Retinal pigment epithelial cell (primary cell): ENCODE measurements at regions not wholly inside any gene's neighbourhood (a gene's known extent, or its start where the extent isn't known, plus 50 kb on each side); places are given as distances from the start of the nearest gene placed in this dataset.

ENCODE experiments used
- DNase-seq: peaks from one replicate; pipeline ENCODE4 v3.0.0-alpha.2; 2010; ENCODE audit warnings: low read depth
- H3K4me3 ChIP-seq: 2 replicates; pipeline ENCODE4 v1.5.1; 2011; ENCODE audit warnings: mild to moderate bottlenecking, low read length, control low read depth, moderate library complexity
- CTCF ChIP-seq: conservative IDR thresholded peaks from 2 replicates; pipeline ENCODE4 v1.5.1; 2011; ENCODE audit warnings: low read depth, low read length, control low read depth, inconsistent platforms

GRCh38 chr18:78861116-78861515 lies 118.5 kb upstream of the SALL3 start:
- TF ChIP-seq CTCF, result no peak
- no peak overlapping the region for H3K4me3 ChIP-seq
- no peak for DNase-seq

GRCh38 chr18:78861706-78862105 lies 117.9 kb upstream of the SALL3 start:
- TF ChIP-seq CTCF, result no peak
- no peak overlapping the region for H3K4me3 ChIP-seq
- no peak for DNase-seq

- DNase-seq, result no peak
- TF ChIP-seq CTCF, result no peak
These were observed 117.2 kb upstream of the SALL3 start for GRCh38 chr18:78862395-78862794.

GRCh38 chr18:78865056-78865598 lies 114.5 kb upstream of the SALL3 start:
- TF ChIP-seq CTCF, result no peak
- no peak for DNase-seq
- H3K4me3 ChIP-seq, result no peak overlapping the region

More at GRCh38 chr18:78862395-78862794, 117.2 kb upstream of the SALL3 start:
- no peak overlapping the region for H3K4me3 ChIP-seq

- TF ChIP-seq CTCF, result no peak
- DNase-seq, result no peak
- no peak overlapping the region for H3K4me3 ChIP-seq
These were observed 113.8 kb upstream of the SALL3 start for GRCh38 chr18:78865771-78866310.

GRCh38 chr18:78867131-78867530 lies 112.5 kb upstream of the SALL3 start:
- DNase-seq, result no peak
- no peak for TF ChIP-seq CTCF
- no peak overlapping the region for H3K4me3 ChIP-seq
